PC-9 (cell line): ENCODE measurements at regions not wholly inside any gene's neighbourhood (a gene's known extent, or its start where the extent isn't known, plus 50 kb on each side); places are given as distances from the start of the nearest gene placed in this dataset.

ENCODE experiments used
- CTCF ChIP-seq: fragments of 200-600 bp; sonication (generic); conservative IDR thresholded peaks from 2 replicates; pipeline ENCODE4 v1.6.1; 2017; ENCODE audit warnings: mixed run types, antibody characterized with exemption, mild to moderate bottlenecking, moderate library complexity
- EZH2 ChIP-seq: fragments of 200-600 bp; sonication (generic); IDR thresholded peaks from 2 replicates; pipeline ENCODE4 v1.8.0; 2017; ENCODE audit warnings: antibody characterized with exemption, low read depth

- TF ChIP-seq CTCF (no peak), EZH2 (no peak)
These were observed 210.3 kb downstream of the MYCN start for GRCh38 chr2:16150456-16151280.
